ENCODE measurements at regions not wholly inside any gene's neighbourhood (a gene's known extent, or its start where the extent isn't known, plus 50 kb on each side); places are given as distances from the start of the nearest gene placed in this dataset.

DNA sequence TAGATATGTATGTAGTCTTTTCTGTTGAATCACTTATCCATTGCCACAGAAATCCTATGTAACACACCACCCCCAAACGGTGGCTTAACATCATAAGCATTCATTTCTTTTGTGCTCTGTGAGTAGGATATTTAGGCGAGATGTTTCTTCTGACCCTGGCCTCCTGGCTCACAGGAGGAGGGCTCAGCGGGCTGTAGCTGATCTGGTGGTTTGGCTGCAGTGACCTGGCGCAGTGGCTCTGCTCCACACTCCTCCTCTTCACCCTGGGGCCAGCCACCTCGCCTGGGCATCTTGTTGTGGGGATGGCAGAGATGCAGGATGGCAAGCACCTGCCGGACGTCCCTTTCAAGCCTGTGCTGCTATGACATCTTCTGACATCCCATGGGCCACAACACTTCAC, 147.1 kb upstream of the IRS2 start:
- no peak for DNase-seq

DNA sequence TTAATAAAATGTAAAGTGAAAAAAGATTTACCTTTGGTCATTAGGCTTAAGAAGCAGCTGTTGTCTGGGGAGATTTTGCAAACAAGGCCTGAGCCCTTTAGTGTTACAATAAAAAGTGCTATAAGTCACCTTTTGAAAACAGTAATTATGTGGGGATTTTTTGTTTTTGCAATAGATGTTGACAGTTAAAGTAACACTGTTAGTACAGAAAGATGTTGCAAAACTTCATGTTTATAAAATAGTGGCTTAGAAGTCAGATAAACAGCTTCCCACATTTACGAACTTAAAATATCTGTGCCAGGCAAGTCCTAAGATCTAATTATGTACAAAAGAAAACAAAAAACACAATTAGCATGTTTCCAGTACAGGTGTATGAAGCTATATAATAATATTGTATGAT, 138.0 kb upstream of the IRS2 start:
- DNase-seq = no peak

DNA sequence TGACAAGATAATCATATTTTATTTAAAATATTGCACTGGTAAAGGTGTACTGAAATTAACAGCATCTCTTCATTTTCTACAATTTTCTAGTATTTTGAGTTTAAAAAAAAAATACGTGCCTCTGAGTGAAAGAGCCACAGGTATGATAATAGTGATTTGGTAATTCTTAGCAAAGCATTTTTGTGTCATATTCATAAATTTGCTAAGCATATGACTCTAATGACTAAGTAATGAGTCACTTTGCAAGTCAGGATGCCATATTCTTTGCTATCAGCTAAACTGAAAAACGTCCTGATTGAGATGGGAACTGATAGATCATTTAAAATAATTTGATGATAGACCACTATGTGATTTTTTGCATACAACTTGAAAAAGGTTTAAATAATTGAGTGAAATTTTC, 136.1 kb upstream of the IRS2 start:
- DNase-seq = no peak

GRCh38 chr13:109919715-109920375, 133.5 kb upstream of the IRS2 start:
- DNase-seq = no peak

DNA sequence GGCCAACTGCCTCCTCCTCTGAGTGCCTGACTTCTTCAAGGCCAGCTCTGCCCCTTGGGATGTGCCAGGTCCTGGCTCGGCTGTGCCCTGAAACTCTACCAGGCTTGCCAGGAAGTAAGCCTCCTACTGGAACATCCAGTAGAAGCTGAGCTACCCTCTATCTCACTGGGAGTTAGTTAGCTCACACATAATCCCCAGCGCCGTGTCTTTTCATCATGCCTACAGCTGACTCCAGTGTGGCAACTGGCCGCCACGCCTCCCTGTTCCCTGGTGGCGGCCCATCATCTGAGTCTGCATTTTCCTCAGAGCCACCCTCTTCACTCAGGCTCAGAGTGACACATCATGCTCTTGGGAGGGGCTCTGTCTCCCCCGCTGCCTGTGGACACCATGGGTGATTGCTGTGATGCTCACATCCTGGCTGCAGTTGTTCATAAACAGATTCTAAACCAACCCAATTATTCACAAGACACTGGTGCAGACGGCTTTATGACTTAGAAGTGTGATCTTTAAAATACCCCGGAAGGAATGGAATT, 131.9 kb upstream of the IRS2 start:
- no peak for DNase-seq

DNA sequence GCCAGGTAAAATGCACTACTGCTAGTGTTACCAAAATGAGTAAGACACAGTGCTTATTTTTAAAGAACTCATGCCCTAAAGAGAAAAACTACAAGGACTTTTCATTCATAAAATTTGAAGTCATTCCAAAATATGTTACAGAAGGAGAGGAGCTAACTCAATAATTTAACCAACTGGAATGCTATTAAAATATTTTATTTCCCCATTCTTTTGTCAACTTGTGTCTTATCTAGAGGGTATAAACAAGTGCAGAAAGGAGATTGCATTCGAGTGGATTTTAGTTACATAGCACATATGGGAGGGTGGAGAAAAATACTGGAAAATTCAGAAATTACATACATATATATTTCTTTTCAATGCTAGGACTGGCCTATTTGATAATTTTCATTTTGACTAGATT, 131.0 kb upstream of the IRS2 start:
- DNase-seq = no peak

DNA sequence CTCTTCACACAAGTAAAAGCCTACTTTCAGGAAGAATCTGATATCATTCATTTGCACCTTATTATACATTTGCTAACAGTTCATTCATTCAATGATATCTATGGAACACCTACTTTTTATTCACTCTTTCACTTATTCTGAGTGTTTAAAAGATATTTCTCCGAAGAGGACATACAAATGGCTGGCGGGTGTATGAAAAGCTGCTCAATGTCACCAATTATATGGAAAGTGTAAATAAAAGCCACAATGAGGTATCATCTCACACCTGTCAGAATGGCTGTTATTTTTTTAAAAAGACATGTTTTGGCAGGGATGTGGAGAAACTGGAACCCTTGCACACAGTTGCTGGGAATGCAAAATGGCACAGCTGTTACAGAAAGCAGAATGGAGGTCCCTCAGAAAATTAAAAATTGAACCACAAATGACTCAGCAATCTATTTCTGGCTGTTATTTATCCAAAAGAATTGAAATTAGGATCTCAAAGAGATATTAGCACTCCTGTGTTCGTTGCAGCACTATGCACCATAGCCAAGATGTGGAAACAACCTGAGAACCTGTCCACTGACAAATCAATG, 127.6 kb upstream of the IRS2 start:
- no peak for DNase-seq

DNA sequence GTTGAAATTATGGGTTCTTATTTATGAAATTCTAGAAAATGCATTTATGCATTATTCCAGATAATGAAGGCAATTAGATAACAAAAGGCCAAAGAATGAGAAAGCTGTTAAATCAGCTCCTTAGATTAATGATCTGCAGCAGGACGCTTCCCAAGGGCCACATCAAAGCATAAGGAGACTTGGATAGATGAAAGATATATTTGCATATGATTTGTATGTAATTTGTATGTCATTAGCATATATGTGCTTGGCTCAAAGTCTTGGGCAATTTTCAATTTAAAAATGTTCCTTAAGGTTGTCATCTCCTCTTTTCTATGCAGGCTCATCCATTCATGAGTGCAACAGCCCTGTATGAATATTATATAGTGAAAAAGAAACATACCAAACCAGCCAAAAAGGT, 126.8 kb upstream of the IRS2 start:
- no peak for DNase-seq

DNA sequence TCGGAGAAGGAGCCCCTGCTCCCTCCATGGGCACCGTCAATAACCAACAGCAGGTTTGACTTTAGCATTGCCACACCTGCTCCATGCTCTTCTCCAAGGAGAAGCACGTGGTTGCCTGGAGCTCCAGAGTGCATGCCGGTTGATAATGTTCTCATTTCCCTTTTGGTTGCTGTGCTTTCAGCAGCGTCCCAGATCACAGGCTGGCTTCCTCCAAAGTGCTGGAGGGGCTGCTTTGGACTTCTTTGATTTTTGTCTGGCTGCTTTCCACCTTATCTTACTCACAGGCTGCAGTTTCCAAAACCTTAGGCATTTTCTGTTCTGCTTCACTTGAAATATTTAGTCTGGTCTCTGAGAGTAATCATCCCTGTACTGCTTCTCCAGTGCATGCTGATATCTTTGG, 123.8 kb upstream of the IRS2 start:
- no peak for DNase-seq

GRCh38 chr13:109906976-109907375, 120.6 kb upstream of the IRS2 start:
- DNase-seq = no peak

GRCh38 chr13:109904218-109904617, 117.8 kb upstream of the IRS2 start:
- DNase-seq = no peak

DNA sequence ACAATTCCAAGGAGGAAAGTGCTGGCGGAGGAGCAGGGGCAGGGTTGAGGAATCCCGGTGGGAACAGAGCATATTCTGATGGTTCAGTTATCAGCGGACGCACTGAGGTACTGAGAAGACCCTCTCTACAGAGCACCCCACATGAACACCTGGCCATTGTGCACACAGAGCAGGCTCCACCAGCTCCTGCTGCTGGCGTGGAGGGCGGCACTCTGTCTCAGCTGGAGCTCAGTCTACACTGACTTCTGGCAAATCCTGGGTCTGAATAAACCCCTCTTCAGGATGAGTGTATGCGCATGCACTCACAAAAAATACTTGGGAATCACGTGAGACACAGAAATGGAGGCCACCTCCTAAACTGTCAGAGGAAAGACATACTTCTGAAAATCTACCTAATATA, 114.4 kb upstream of the IRS2 start:
- DNase-seq = no peak

DNA sequence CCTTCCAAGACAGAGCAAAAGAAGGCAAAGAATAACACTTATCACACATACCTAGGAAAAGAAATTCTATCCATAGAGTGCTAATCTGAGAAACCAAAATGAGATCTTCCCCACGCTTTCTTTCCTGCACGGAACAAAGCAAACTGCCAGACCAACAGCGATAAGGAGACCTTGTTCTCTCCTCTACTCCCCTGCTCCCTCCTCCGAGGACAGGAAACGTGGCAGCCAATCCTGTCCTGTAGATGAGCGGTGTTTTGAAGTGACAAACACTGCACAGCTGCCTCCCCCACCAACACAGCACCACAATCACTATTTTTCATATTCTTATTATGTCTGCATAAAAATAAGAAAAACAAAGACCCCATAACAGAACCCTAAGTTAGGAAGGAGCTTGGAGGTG, 113.9 kb upstream of the IRS2 start:
- DNase-seq = no peak

- no peak for DNase-seq
Observed at GRCh38 chr13:109899748-109900147, 113.4 kb upstream of the IRS2 start.

GRCh38 chr13:109899316-109899715, 112.9 kb upstream of the IRS2 start:
- no peak for DNase-seq

GRCh38 chr13:109897988-109898624, 111.7 kb upstream of the IRS2 start:
- DNase-seq = no peak

DNA sequence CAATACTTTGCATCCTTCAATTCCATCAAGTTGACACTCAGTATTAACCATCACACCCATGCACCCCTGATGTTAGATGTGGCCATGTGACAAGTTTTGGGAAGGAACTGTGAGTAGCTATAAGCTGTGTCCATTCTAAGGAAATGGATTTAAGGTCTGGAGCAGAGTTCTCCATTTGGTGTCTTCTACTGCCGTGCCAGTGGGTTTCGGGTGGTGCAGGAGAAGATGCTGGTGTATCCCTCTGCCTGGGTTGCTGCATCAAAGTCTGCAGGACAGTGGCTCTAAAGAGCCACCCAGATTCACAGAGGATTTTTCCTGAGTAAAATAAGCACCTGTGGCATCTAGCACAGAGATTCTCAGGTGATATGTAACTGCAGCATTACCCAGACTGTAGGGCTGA, 105.7 kb upstream of the IRS2 start:
- no peak for DNase-seq

GRCh38 chr13:109885235-109885634, 98.9 kb upstream of the IRS2 start:
- DNase-seq = no peak

DNA sequence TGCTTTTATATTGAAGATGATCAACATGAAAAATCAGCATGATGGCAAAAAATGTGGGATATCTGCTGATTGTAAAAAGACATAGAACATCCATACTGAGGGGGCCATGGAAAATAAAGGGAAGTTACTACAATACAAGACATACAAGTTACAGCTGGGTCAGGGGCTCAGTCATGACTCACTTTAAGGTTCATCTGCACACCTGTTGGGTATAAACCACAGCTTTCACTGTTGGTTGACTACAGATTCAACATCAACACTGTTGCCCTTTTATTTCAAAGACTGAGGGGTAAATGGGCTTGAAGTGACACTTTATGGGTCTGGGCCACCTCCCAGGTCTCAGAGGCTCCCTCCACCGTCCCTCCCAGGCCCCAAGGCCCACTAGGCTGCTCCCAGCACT, 98.1 kb upstream of the IRS2 start:
- DNase-seq = no peak

DNA sequence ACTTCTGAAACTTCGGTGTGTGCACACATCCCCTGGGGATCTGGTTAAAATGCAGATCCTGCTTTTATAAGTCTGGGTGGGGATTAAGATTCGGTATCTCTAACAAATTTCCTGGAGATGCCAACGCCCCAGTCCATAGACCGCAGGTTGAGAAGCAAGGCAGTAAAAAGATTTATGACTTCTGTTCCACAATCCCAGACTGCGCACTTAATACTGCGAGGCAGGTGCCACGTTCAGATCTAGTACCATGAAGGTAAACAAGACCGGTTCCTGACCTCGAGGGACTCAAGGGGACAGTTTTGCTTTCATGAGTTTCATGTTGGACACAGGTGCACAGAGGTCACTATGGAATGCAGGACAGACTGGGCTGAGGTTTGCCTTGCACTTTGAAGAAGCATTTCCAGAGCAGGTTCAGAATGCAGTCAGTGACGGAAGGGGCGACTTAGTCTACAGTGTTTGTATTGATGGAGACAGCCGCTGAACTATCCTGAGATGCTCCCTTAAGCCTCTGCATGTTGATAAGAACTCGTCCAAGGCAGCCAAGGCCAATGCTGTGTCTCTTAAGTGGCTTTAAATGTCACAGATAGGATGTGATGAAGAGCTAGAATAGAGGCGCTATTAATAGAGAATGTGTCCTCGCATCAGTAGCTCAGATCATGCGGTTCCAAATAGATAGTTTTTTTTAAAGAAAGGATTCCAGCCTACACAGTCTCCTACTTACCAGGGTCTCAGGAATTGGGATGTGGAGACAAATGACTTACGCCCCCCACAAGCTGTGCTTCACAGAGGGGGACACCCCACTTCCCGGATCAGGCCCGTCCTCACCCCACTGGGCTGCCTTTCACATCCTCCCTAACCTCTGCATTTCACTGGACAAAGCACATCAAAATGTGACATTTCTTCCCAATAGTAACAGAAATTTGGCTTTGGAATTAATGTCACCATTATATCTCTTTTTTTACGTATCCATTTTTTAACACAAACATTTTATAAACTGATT, 97.1 kb upstream of the IRS2 start:
- DNase-seq = no peak

- no peak for DNase-seq
Observed at GRCh38 chr13:109881961-109882558, 95.7 kb upstream of the IRS2 start.

- no peak for DNase-seq
Observed at GRCh38 chr13:109881347-109881725, 95.0 kb upstream of the IRS2 start.
